ENCODE measurements at regions not wholly inside any gene's neighbourhood (a gene's known extent, or its start where the extent isn't known, plus 50 kb on each side); places are given as distances from the start of the nearest gene placed in this dataset.

DNA sequence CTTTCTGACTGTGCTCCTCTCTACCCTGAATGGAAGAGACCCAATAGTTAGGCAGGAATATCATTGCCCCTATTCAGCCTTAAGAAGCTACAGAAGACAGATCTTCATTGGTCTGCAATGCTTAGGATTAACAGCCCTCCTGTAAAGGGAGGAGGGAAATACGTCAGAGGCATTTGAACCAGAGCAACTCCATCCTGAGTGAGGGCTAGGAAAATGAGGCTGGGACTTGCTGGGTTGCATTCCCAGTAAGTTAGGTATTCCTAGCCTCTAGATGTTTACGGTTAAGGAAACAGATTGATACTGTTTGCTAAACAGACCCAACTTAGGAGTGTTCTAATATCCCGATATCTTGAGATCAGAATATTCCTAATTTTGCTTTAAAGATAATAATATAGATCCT, 63.5 kb downstream of the PCDH18 start:
- TF ChIP-seq, protein P1, sequence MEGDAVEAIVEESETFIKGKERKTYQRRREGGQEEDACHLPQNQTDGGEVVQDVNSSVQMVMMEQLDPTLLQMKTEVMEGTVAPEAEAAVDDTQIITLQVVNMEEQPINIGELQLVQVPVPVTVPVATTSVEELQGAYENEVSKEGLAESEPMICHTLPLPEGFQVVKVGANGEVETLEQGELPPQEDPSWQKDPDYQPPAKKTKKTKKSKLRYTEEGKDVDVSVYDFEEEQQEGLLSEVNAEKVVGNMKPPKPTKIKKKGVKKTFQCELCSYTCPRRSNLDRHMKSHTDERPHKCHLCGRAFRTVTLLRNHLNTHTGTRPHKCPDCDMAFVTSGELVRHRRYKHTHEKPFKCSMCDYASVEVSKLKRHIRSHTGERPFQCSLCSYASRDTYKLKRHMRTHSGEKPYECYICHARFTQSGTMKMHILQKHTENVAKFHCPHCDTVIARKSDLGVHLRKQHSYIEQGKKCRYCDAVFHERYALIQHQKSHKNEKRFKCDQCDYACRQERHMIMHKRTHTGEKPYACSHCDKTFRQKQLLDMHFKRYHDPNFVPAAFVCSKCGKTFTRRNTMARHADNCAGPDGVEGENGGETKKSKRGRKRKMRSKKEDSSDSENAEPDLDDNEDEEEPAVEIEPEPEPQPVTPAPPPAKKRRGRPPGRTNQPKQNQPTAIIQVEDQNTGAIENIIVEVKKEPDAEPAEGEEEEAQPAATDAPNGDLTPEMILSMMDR (IDR thresholded peaks at IDR 0.05): no peak

DNA sequence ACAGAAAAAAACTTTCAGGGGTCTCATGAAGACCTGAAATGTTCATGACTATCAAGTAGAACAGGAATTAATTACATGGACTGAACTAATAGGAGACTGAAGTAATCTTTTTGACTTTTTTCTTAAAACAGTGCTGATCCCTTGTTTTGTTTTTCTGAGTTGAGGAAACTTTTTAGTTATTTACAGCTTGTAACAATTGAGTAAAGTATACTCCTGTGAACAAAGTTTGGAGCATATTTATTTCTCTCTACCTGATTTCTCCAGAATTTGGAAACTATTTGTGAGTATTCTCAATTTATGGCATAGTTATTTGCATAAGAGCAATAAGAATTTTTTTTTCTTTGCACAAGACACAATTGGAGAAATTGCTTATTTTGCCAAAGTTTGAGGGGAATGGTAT, 64.8 kb downstream of the PCDH18 start:
- TF ChIP-seq, protein P1 (IDR thresholded peaks at IDR 0.05): no peak

DNA sequence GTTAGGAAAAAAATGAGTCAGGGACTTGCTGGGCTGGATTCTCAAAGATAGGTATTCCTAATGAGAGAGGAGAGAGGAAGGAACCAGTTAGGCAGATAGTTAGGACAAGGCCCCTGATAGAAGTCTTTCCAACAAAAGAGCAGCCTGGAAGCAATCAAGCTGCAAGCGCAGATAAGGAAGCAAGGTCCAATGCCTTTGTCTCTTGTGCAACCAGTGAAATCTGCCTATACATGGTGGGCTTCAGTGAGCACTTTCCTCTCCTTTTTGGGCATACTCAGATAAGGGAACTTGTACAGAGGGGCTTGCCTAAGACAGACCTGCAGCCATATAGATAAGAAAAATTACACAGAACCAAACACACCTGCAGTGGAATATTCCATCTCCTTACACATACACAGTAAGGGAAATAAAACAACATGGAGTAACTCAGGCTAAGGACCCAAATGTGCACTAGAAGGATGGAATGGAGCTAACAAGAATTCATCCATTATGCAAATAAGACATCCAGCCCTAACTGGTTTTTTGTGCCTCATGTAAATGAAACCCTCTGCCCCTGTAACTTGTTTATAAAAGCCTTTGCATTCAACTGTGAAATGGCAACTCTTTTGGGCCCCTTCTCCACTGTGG, 68.8 kb downstream of the PCDH18 start:
- TF ChIP-seq, protein P1 (IDR thresholded peaks at IDR 0.05): no peak

DNA sequence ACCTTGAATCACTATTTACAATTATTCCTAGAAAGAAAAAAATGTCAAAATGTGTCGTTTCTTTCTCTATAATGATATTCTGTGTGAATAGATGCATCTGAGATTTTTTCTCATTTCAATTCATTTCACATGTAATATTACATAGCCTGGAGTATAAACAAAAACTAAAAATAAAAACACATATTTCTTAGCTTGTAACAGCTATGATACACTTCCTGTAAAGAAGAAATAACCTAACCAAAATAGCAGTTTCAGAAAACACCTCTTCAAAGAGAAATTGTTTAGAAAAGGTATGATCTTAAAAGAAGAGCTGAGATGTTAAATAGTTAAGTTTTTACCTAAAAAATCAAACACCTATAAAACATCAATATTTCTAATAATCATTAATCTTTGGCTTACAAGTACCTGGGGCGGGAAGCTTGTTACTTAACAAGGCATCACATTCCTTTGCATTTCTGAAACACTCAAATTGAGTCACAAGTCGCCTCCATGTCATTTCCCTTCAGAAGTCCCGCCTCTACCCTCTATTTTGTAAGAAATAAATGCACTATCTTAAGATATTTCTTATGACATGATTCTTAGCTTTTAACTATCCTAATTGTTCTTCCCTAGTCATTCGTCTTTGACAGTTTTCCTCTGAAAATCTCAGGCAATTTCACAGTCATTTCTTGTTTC, 76.5 kb downstream of the PCDH18 start:
- TF ChIP-seq, protein P1 (IDR thresholded peaks at IDR 0.05): no peak

DNA sequence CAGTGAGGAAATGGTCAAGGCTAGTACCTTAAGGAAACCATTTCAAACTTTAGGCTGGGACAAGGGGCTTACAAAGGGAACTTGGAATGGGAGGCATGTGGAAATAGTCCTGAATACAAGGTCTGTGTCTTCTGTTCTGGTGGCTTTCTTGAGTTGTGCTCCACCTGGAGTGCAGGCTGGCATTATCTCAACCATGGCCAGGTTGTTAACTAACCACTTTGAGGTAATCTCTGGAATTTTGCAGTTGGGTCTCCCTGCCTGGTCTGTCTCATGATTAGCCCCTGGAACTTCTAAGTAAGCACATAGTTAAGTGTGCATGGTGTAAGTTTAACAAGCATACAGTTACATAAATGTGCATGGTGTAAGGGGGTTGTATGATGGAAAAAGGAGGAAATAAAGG, 77.5 kb downstream of the PCDH18 start:
- TF ChIP-seq, protein P1 (IDR thresholded peaks at IDR 0.05): no peak

DNA sequence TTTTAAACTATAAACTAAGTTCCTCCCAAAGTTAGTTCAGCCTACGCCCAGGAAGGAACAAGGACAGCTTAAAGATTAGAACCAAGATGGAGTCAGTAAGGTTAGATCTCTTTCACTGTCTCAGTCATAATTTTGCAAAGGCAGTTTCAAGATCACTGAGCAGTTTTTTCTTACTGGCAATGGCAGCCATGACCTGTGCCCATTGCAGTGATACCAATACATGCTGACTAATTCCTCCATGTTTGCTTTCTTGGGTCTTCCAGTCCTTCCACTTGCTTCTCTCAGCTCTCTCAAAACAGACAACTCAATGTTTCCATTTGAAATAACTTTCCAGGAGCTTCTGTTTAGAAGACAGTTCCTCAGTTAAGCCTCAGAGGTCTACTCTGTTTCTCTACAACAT, 79.5 kb downstream of the PCDH18 start:
- TF ChIP-seq, protein P1 (IDR thresholded peaks at IDR 0.05): no peak

DNA sequence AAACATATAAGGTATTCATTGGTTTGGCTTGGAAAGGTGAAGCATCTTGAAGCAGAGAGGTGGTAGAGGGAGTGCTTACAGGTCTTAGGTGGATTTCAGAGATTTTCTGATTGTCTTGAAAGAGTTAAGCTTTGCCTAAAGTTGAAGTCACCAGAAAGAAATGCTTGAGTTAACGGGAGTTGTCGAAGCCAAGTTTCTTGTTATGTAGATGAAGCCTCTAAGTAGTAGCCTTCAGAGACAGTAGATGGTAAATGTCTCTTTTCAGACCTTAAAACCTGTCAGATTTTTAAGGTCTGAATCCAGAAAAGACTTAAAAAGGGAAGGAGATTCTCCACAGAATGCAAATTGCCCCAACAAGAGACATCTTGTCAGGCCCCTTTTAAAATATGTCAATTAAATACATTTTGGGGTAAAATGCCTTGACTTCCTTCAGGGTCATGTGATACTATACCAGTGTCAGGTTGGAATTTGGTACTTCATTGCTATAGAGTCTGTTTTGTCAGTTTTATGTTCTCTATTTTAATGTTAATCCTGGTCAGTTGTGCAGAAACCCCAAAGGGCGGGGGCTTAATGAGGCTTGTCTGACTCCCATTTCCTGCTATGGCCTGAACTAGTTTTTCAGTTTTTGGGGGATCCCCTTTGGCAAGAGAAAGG, 81.0 kb downstream of the PCDH18 start:
- TF ChIP-seq, protein P1 (IDR thresholded peaks at IDR 0.05): no peak

Data from LNCAP (cell line).